ENCODE measurements at regions not wholly inside any gene's neighbourhood (a gene's known extent, or its start where the extent isn't known, plus 50 kb on each side); places are given as distances from the start of the nearest gene placed in this dataset.
"Not testable (repeated sequence)": the region's sequence is repeated elsewhere in the genome, so short reads cannot be mapped to it uniquely, and the experiment has no call there.

GRCh38 chr13:65330691-65331090 is 1899.4 kb downstream of the PCDH9 start:
- H4K12ac ChIP-seq (ENCODE audit: low read depth, low read length): no peak overlapping the region
- H2BK120ac ChIP-seq (ENCODE audit: insufficient read depth, low read length, poor library complexity): no peak overlapping the region
- no peaks in the 10 kb centered on the region for H3K36me3 ChIP-seq (ENCODE audit: control insufficient read depth in 1 of 2, insufficient read depth in 2 of 2, low read length in 2 of 2)
- H4K91ac ChIP-seq (ENCODE audit: low read depth, low read length): no peak overlapping the region
- no peak for DNase-seq
- WGBS (ENCODE audit: extremely low coverage, insufficient coverage, insufficient read length): no CpG with 5 or more reads among the region's 14 CpGs
- H2BK5ac ChIP-seq (ENCODE audit: low read depth, low read length, poor library complexity): no peak overlapping the region
- no peak overlapping the region for H3K23ac ChIP-seq (ENCODE audit: low read length)
- H2AK5ac ChIP-seq (ENCODE audit: low read length): no peak overlapping the region
- H3K14ac ChIP-seq (ENCODE audit: low read length): no peak overlapping the region
- no peak overlapping the region for H3K9ac ChIP-seq (ENCODE audit: low read length)
- no peaks in the 10 kb centered on the region for H3K79me2 ChIP-seq (ENCODE audit: control insufficient read depth, insufficient read depth, low read length, poor library complexity)
- H3K4me2 ChIP-seq (ENCODE audit: low read length): no peak overlapping the region
- no peak overlapping the region for H4K8ac ChIP-seq (ENCODE audit: low read depth, low read length)
- no peak overlapping the region for H3K27ac ChIP-seq (ENCODE audit: low read depth, low read length)
- peaks cover 0 to 3% of the 10 kb centered on the region in 2 experiments for H3K4me1 ChIP-seq (ENCODE audit: control insufficient read depth in 1 of 2, insufficient read depth in 2 of 2, low read length in 2 of 2)
- H2BK12ac ChIP-seq (ENCODE audit: low read length): peak overlapping the region; percentile 23
- no peak overlapping the region for H3K18ac ChIP-seq (ENCODE audit: low read length)
- no peak overlapping the region for H3K4ac ChIP-seq (ENCODE audit: low read depth, low read length)
- no peaks in the 10 kb centered on the region for H3K27me3 ChIP-seq (ENCODE audit: insufficient read depth, low read length)
- H3K79me1 ChIP-seq (ENCODE audit: low read length): no peaks in the 10 kb centered on the region
- H3K9me3 ChIP-seq (ENCODE audit: insufficient read depth, low read depth, low read length): no peaks in the 10 kb centered on the region
- H2AFZ ChIP-seq (ENCODE audit: insufficient read depth, low read length, poor library complexity): no peak overlapping the region
- H3K4me3 ChIP-seq (ENCODE audit: low read depth, low read length): no peak overlapping the region

DNA sequence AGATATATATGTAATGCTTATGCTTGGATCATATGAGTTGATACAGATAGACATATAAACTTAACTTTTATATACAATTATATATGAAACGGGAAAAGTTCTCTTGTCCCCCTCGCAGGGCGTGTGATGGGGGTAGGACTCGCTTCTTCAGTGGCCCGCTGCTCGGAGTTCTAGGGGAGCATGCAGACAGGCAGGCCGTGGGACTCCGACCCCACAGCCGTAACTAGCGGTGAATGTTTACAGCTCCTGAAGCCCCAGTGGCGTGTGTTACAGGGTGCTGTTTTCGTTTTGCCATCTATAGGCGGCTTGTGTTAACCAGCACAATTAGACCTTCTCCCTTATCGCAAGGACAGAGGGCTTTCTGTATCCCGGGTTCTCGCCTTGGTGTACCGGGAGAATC is 1899.8 kb downstream of the PCDH9 start:
- no peak overlapping the region for H4K91ac ChIP-seq (ENCODE audit: low read depth, low read length)
- H2AK5ac ChIP-seq (ENCODE audit: low read length): no peak overlapping the region
- H3K27me3 ChIP-seq (ENCODE audit: insufficient read depth, low read length): no peaks in the 10 kb centered on the region
- no peak overlapping the region for H3K14ac ChIP-seq (ENCODE audit: low read length)
- no peak overlapping the region for H3K4me2 ChIP-seq (ENCODE audit: low read length)
- no peak overlapping the region for H3K4ac ChIP-seq (ENCODE audit: low read depth, low read length)
- no peaks in the 10 kb centered on the region for H3K9me3 ChIP-seq (ENCODE audit: insufficient read depth, low read depth, low read length)
- H4K8ac ChIP-seq (ENCODE audit: low read depth, low read length): no peak overlapping the region
- no peaks in the 10 kb centered on the region for H3K36me3 ChIP-seq (ENCODE audit: control insufficient read depth in 1 of 2, insufficient read depth in 2 of 2, low read length in 2 of 2)
- no peak overlapping the region for H3K4me3 ChIP-seq (ENCODE audit: low read depth, low read length)
- peaks cover 0 to 3% of the 10 kb centered on the region in 2 experiments for H3K4me1 ChIP-seq (ENCODE audit: control insufficient read depth in 1 of 2, insufficient read depth in 2 of 2, low read length in 2 of 2)
- H3K18ac ChIP-seq (ENCODE audit: low read length): no peak overlapping the region
- no peak overlapping the region for H2AFZ ChIP-seq (ENCODE audit: insufficient read depth, low read length, poor library complexity)
- H3K23ac ChIP-seq (ENCODE audit: low read length): no peak overlapping the region
- no peak overlapping the region for H3K9ac ChIP-seq (ENCODE audit: low read length)
- no peaks in the 10 kb centered on the region for H3K79me1 ChIP-seq (ENCODE audit: low read length)
- no peak overlapping the region for H3K27ac ChIP-seq (ENCODE audit: low read depth, low read length)
- H4K12ac ChIP-seq (ENCODE audit: low read depth, low read length): no peak overlapping the region
- WGBS (ENCODE audit: extremely low coverage, insufficient coverage, insufficient read length): no CpG with 5 or more reads among the region's 17 CpGs
- H2BK5ac ChIP-seq (ENCODE audit: low read depth, low read length, poor library complexity): no peak overlapping the region
- H2BK12ac ChIP-seq (ENCODE audit: low read length): no peak overlapping the region
- no peak overlapping the region for H2BK120ac ChIP-seq (ENCODE audit: insufficient read depth, low read length, poor library complexity)
- no peaks in the 10 kb centered on the region for H3K79me2 ChIP-seq (ENCODE audit: control insufficient read depth, insufficient read depth, low read length, poor library complexity)
- DNase-seq: no peak

GRCh38 chr13:65323192-65323591 is 1906.9 kb downstream of the PCDH9 start:
- H3K27me3 ChIP-seq (ENCODE audit: insufficient read depth, low read length); H3K36me3 ChIP-seq (ENCODE audit: control insufficient read depth in 1 of 2, insufficient read depth in 2 of 2, low read length in 2 of 2); H3K9ac ChIP-seq (ENCODE audit: low read length); H3K9me3 ChIP-seq (ENCODE audit: insufficient read depth, low read depth, low read length); H3K4me2 ChIP-seq (ENCODE audit: low read length); H4K12ac ChIP-seq (ENCODE audit: low read depth, low read length); H3K14ac ChIP-seq (ENCODE audit: low read length); H2AK5ac ChIP-seq (ENCODE audit: low read length); H3K4me3 ChIP-seq (ENCODE audit: low read depth, low read length); H3K79me1 ChIP-seq (ENCODE audit: low read length); H4K8ac ChIP-seq (ENCODE audit: low read depth, low read length); H3K4me1 ChIP-seq (ENCODE audit: control insufficient read depth in 1 of 2, insufficient read depth in 2 of 2, low read length in 2 of 2); H2AFZ ChIP-seq (ENCODE audit: insufficient read depth, low read length, poor library complexity); H3K4ac ChIP-seq (ENCODE audit: low read depth, low read length); H3K18ac ChIP-seq (ENCODE audit: low read length); DNase-seq; H3K79me2 ChIP-seq (ENCODE audit: control insufficient read depth, insufficient read depth, low read length, poor library complexity); H4K91ac ChIP-seq (ENCODE audit: low read depth, low read length); H3K27ac ChIP-seq (ENCODE audit: low read depth, low read length); H3K23ac ChIP-seq (ENCODE audit: low read length); H2BK5ac ChIP-seq (ENCODE audit: low read depth, low read length, poor library complexity): not testable (repeated sequence)
- H2BK12ac ChIP-seq (ENCODE audit: low read length): peak overlapping the region; percentile 17
- peak overlapping the region; percentile 33 for H2BK120ac ChIP-seq (ENCODE audit: insufficient read depth, low read length, poor library complexity)
- WGBS (ENCODE audit: extremely low coverage, insufficient coverage, insufficient read length): no CpG with 5 or more reads among the region's 15 CpGs

- not testable (repeated sequence) for DNase-seq; H3K4me1 ChIP-seq (ENCODE audit: control insufficient read depth in 1 of 2, insufficient read depth in 2 of 2, low read length in 2 of 2); H2AFZ ChIP-seq (ENCODE audit: insufficient read depth, low read length, poor library complexity); H3K79me2 ChIP-seq (ENCODE audit: control insufficient read depth, insufficient read depth, low read length, poor library complexity); H4K12ac ChIP-seq (ENCODE audit: low read depth, low read length); H3K79me1 ChIP-seq (ENCODE audit: low read length); H3K27ac ChIP-seq (ENCODE audit: low read depth, low read length); H2BK120ac ChIP-seq (ENCODE audit: insufficient read depth, low read length, poor library complexity); H3K4me2 ChIP-seq (ENCODE audit: low read length); H3K4me3 ChIP-seq (ENCODE audit: low read depth, low read length); H3K27me3 ChIP-seq (ENCODE audit: insufficient read depth, low read length); H3K9me3 ChIP-seq (ENCODE audit: insufficient read depth, low read depth, low read length); H3K14ac ChIP-seq (ENCODE audit: low read length); H2BK5ac ChIP-seq (ENCODE audit: low read depth, low read length, poor library complexity); H3K9ac ChIP-seq (ENCODE audit: low read length); H4K8ac ChIP-seq (ENCODE audit: low read depth, low read length); H3K23ac ChIP-seq (ENCODE audit: low read length); H3K36me3 ChIP-seq (ENCODE audit: control insufficient read depth in 1 of 2, insufficient read depth in 2 of 2, low read length in 2 of 2); H2AK5ac ChIP-seq (ENCODE audit: low read length); H3K18ac ChIP-seq (ENCODE audit: low read length); H2BK12ac ChIP-seq (ENCODE audit: low read length); H3K4ac ChIP-seq (ENCODE audit: low read depth, low read length)
- WGBS (ENCODE audit: extremely low coverage, insufficient coverage, insufficient read length): no CpG with 5 or more reads among the region's 2 CpGs
- H4K91ac ChIP-seq (ENCODE audit: low read depth, low read length): peak overlapping the region; percentile 35
These were observed 1908.7 kb downstream of the PCDH9 start for GRCh38 chr13:65321423-65321822.
